ENCODE measurements at regions not wholly inside any gene's neighbourhood (a gene's known extent, or its start where the extent isn't known, plus 50 kb on each side); places are given as distances from the start of the nearest gene placed in this dataset.

DNA sequence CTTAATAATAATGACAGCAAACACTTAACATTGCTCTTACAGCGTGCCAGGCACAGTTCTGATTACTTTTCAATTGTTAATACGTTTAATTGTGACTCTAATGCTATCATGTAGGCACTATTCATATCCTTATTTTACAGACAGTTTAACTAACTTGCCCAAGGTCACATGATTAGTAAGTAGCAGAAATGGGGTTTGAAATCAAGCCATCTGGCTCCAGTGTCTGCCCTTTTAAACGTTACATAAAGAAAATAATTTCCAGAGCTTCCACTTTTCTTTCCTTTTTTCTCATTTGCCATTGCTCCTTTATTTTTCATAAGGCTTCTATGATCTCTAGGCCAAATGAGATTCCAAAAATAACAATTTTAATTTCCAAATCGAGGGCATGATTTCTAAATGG lies 50.6 kb upstream of the IKZF2 start:
- H3K27ac Mint-ChIP-seq = no peak overlapping the region
- H3K4me3 Mint-ChIP-seq = no peak overlapping the region
- CTCF ChIA-PET = no interaction called here
- H3K36me3 Mint-ChIP-seq (ENCODE audit: low read depth) = no peaks in the 10 kb centered on the region
- H3K4me1 Mint-ChIP-seq (ENCODE audit: low read depth) = no peaks in the 10 kb centered on the region
- DNase-seq = no peak
- H3K27me3 Mint-ChIP-seq (ENCODE audit: low read depth) = peaks cover 2% of the 10 kb centered on the region
- H3K9me3 Mint-ChIP-seq = no peaks in the 10 kb centered on the region
- intact Hi-C loops (cut with micrococcal nuclease) = no loop called here

- DNase-seq = no peak
- no peaks in the 10 kb centered on the region for H3K27me3 Mint-ChIP-seq (ENCODE audit: low read depth)
- H3K9me3 Mint-ChIP-seq = no peaks in the 10 kb centered on the region
- no peaks in the 10 kb centered on the region for H3K36me3 Mint-ChIP-seq (ENCODE audit: low read depth)
- H3K4me3 Mint-ChIP-seq = no peak overlapping the region
- CTCF ChIA-PET = no interaction called here
- H3K4me1 Mint-ChIP-seq (ENCODE audit: low read depth) = no peaks in the 10 kb centered on the region
- intact Hi-C loops (cut with micrococcal nuclease) = no loop called here
- no peak overlapping the region for H3K27ac Mint-ChIP-seq
Measured at GRCh38 chr2:213205944-213206343, 54.5 kb upstream of the IKZF2 start.

GRCh38 chr2:213213186-213213585 lies 61.8 kb upstream of the IKZF2 start:
- H3K27ac Mint-ChIP-seq = no peak overlapping the region
- no peak overlapping the region for H3K4me3 Mint-ChIP-seq
- no peaks in the 10 kb centered on the region for H3K4me1 Mint-ChIP-seq (ENCODE audit: low read depth)
- H3K36me3 Mint-ChIP-seq (ENCODE audit: low read depth) = no peaks in the 10 kb centered on the region
- CTCF ChIA-PET = interaction anchor here (1.0 kb wide), 1 partner anchor 10 kb away, joined by 3 read pairs; no protein-coding TSS in a partner anchor
- no peaks in the 10 kb centered on the region for H3K9me3 Mint-ChIP-seq
- DNase-seq = no peak
- intact Hi-C loops (cut with micrococcal nuclease) = no loop called here
- H3K27me3 Mint-ChIP-seq (ENCODE audit: low read depth) = peaks cover 8% of the 10 kb centered on the region

GRCh38 chr2:213214209-213214608 lies 62.8 kb upstream of the IKZF2 start:
- Mint-ChIP-seq H3K9me3 (no peaks in the 10 kb centered on the region), H3K27ac (no peak overlapping the region), H3K4me3 (no peak overlapping the region), H3K4me1 (ENCODE audit: low read depth) (no peaks in the 10 kb centered on the region), H3K36me3 (ENCODE audit: low read depth) (no peaks in the 10 kb centered on the region), H3K27me3 (ENCODE audit: low read depth) (peaks cover 9% of the 10 kb centered on the region)
- no peak for DNase-seq
- CTCF ChIA-PET = no interaction called here
- intact Hi-C loops (cut with micrococcal nuclease) = no loop called here

DNA sequence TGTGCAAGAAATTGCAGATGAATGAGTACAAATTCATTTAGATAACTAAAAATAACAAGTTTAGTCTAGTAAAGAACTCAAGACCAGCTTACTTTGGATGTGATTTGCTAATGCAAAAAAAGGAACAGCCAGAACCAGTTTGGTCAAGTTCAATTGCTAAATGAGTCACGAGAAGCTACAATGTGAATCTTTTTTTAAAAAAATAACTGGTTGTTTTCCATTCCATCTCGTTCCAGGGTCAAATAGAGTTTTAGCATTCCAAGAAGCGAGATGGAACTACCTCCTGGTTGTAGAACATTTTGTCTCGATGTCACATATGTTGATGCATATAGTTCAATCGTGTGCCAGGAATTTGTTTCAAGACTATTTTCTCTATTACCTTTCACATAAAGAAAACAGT lies 65.0 kb upstream of the IKZF2 start:
- Mint-ChIP-seq H3K4me3 (no peak overlapping the region), H3K27ac (no peak overlapping the region), H3K4me1 (ENCODE audit: low read depth) (no peaks in the 10 kb centered on the region), H3K36me3 (ENCODE audit: low read depth) (no peaks in the 10 kb centered on the region), H3K27me3 (ENCODE audit: low read depth) (peaks cover 13% of the 10 kb centered on the region), H3K9me3 (no peaks in the 10 kb centered on the region)
- intact Hi-C loops (cut with micrococcal nuclease) = no loop called here
- CTCF ChIA-PET = no interaction called here
- no peak for DNase-seq

- no peak overlapping the region for H3K27ac Mint-ChIP-seq
- H3K4me3 Mint-ChIP-seq = no peak overlapping the region
- DNase-seq = no peak
- no peaks in the 10 kb centered on the region for H3K9me3 Mint-ChIP-seq
- H3K4me1 Mint-ChIP-seq (ENCODE audit: low read depth) = no peaks in the 10 kb centered on the region
- peaks cover 13% of the 10 kb centered on the region for H3K27me3 Mint-ChIP-seq (ENCODE audit: low read depth)
- CTCF ChIA-PET = interaction anchor here (1.2 kb wide), 1 partner anchor 16 kb away, joined by 3 read pairs; no protein-coding TSS in a partner anchor
- H3K36me3 Mint-ChIP-seq (ENCODE audit: low read depth) = no peaks in the 10 kb centered on the region
- intact Hi-C loops (cut with micrococcal nuclease) = no loop called here
Measured at GRCh38 chr2:213219816-213220215, 64.4 kb upstream of the SPAG16 start.

DNA sequence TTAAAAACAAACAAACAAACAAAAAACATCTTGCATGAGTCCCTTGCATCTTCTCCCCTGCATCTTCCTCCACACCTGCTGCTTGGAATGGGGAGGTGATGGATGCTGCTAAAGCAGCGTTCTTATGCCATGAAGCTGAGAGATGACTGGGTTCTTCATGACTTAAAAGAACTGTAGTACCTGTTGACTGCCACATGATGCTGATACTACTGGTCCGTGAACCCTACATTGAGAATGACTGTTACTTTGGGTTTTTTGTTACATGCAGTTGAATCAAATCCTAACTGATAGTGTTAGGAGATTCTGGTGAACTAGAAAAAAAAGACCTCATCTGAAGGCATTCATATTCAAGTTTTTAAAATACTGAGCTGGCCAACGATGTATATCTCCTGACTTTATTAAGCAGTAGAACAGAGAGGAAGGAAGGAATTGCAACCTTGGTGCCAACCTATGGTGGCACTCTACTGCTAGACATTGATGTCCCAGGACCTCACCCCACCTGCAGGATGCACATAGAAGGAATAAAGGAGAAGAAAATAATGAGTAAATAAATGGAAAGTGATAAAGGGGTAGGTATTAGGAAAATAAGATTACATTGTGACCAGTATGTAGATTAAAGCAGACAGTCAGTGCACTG lies 63.2 kb upstream of the SPAG16 start:
- H3K27me3 Mint-ChIP-seq (ENCODE audit: low read depth) = peaks cover 11% of the 10 kb centered on the region
- H3K27ac Mint-ChIP-seq = no peak overlapping the region
- CTCF ChIA-PET = no interaction called here
- H3K36me3 Mint-ChIP-seq (ENCODE audit: low read depth) = no peaks in the 10 kb centered on the region
- DNase-seq = no peak
- H3K4me1 Mint-ChIP-seq (ENCODE audit: low read depth) = no peaks in the 10 kb centered on the region
- no peaks in the 10 kb centered on the region for H3K9me3 Mint-ChIP-seq
- intact Hi-C loops (cut with micrococcal nuclease) = no loop called here
- H3K4me3 Mint-ChIP-seq = no peak overlapping the region

- no peak overlapping the region for H3K27ac Mint-ChIP-seq
- no peak for DNase-seq
- H3K4me3 Mint-ChIP-seq = no peak overlapping the region
- peaks cover 11% of the 10 kb centered on the region for H3K27me3 Mint-ChIP-seq (ENCODE audit: low read depth)
- CTCF ChIA-PET = interaction anchor here (1.0 kb wide), 1 partner anchor 24 kb away, joined by 3 read pairs; no protein-coding TSS in a partner anchor
- peaks cover 2% of the 10 kb centered on the region for H3K4me1 Mint-ChIP-seq (ENCODE audit: low read depth)
- H3K36me3 Mint-ChIP-seq (ENCODE audit: low read depth) = no peaks in the 10 kb centered on the region
- H3K9me3 Mint-ChIP-seq = no peaks in the 10 kb centered on the region
- intact Hi-C loops (cut with micrococcal nuclease) = no loop called here
Measured at GRCh38 chr2:213221957-213222356, 62.3 kb upstream of the SPAG16 start.

DNA sequence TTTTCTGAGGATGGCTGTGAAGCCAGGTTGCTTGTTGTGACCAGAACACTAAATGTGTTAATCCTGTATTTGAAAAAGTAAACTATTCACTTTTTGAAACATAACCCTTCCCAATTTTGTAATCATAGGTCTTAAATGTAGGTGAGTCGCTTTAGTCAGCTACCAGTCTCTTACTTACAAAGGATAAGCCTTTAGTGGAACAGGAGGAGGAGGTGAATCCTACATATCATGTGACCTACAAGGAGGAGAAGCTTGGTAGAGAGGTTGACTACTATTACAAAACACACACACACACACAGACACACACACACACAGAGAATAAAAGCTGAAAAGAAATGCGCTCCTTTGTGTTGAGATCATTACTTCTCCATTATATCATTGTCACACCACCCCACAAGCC lies 59.9 kb upstream of the SPAG16 start:
- intact Hi-C loops (cut with micrococcal nuclease) = no loop called here
- Mint-ChIP-seq H3K4me3 (no peak overlapping the region), H3K27me3 (ENCODE audit: low read depth) (peaks cover 6% of the 10 kb centered on the region), H3K27ac (no peak overlapping the region), H3K36me3 (ENCODE audit: low read depth) (no peaks in the 10 kb centered on the region), H3K9me3 (no peaks in the 10 kb centered on the region), H3K4me1 (ENCODE audit: low read depth) (peaks cover 2% of the 10 kb centered on the region)
- DNase-seq = no peak
- CTCF ChIA-PET = interaction anchor here (0.7 to 1.6 kb wide), 2 partner anchors 9 to 12 kb away, joined by 3 read pairs; no protein-coding TSS in a partner anchor

DNA sequence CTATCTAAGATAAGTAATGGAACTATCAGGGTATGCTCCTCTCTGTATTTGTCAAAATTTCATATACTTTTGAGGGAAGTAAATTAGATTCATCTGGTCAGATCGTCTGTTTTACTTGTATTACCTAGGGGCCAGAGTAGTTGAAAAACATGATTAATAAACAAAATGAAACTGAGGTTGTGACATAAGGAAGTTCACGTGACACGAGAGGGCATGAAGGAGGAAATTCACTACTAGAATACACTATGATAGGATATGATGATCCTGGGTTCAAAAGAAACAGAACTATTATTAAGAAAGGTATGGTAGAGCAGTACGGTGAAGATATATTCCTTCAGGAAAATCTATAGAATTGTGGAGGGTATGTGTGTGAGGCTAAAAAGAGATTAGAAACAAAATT lies 58.4 kb upstream of the SPAG16 start:
- no peak for DNase-seq
- Mint-ChIP-seq H3K27ac (no peak overlapping the region), H3K9me3 (no peaks in the 10 kb centered on the region), H3K4me3 (no peak overlapping the region), H3K27me3 (ENCODE audit: low read depth) (peaks cover 4% of the 10 kb centered on the region), H3K36me3 (ENCODE audit: low read depth) (no peaks in the 10 kb centered on the region), H3K4me1 (ENCODE audit: low read depth) (peaks cover 2% of the 10 kb centered on the region)
- CTCF ChIA-PET = no interaction called here
- intact Hi-C loops (cut with micrococcal nuclease) = no loop called here

DNA sequence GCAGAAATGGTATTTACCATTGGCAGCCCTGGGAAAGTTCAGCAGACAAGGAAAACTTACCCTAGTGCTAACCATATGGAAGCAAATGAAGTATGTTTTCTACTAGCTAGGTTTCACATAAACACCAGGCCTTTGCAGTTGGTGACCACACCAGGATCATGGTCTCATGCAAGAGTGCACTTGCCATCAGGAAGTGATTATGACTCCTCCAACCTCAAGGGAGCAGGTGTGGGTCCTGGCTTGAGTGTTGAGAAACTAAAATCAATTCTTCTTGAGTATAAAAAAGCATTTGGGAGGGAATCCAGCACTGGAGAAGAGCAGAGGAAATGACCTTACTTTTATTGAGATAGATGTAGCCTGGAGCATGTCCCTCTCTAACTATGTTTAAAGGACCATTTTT lies 56.8 kb upstream of the SPAG16 start:
- H3K27me3 Mint-ChIP-seq (ENCODE audit: low read depth) = peaks cover 4% of the 10 kb centered on the region
- intact Hi-C loops (cut with micrococcal nuclease) = no loop called here
- H3K9me3 Mint-ChIP-seq = no peaks in the 10 kb centered on the region
- peaks cover 2% of the 10 kb centered on the region for H3K4me1 Mint-ChIP-seq (ENCODE audit: low read depth)
- H3K4me3 Mint-ChIP-seq = no peak overlapping the region
- H3K27ac Mint-ChIP-seq = no peak overlapping the region
- H3K36me3 Mint-ChIP-seq (ENCODE audit: low read depth) = no peaks in the 10 kb centered on the region
- DNase-seq = no peak
- CTCF ChIA-PET = no interaction called here

DNA sequence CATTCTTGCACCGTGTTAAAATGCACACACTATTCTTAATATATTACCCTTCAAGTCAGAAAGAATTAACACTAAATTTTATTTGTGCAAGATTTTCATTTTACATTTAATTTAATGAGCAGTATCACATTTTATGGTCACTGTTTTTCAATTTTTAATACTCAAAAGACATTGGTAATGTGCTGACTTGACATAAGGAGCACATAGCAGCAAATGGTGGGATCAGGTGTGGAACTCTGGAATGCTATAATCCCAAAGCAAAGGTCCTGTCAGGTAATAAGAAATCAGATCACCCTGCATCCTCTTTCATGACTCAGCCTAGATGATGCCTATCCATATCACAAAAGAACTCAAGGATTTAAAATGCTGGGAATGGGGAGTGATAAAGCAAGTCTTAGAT lies 55.6 kb upstream of the SPAG16 start:
- Mint-ChIP-seq H3K27ac (no peak overlapping the region), H3K9me3 (no peaks in the 10 kb centered on the region), H3K4me1 (ENCODE audit: low read depth) (peaks cover 10% of the 10 kb centered on the region), H3K36me3 (ENCODE audit: low read depth) (no peaks in the 10 kb centered on the region), H3K27me3 (ENCODE audit: low read depth) (peaks cover 16% of the 10 kb centered on the region), H3K4me3 (no peak overlapping the region)
- CTCF ChIA-PET = no interaction called here
- no peak for DNase-seq
- intact Hi-C loops (cut with micrococcal nuclease) = no loop called here

GRCh38 chr2:213229814-213230213 lies 54.5 kb upstream of the SPAG16 start:
- Mint-ChIP-seq H3K4me3 (no peak overlapping the region), H3K27ac (no peak overlapping the region), H3K36me3 (ENCODE audit: low read depth) (no peaks in the 10 kb centered on the region), H3K27me3 (ENCODE audit: low read depth) (peaks cover 16% of the 10 kb centered on the region), H3K4me1 (ENCODE audit: low read depth) (peaks cover 12% of the 10 kb centered on the region), H3K9me3 (no peaks in the 10 kb centered on the region)
- CTCF ChIA-PET = no interaction called here
- intact Hi-C loops (cut with micrococcal nuclease) = no loop called here
- no peak for DNase-seq
